Testis (tissue), 2 donors: ENCODE measurements at regions not wholly inside any gene's neighbourhood (a gene's known extent, or its start where the extent isn't known, plus 50 kb on each side); places are given as distances from the start of the nearest gene placed in this dataset.

ENCODE experiments used
- POLR2A ChIP-seq: fragments of 450-650 bp; IDR thresholded peaks from one replicate; pipeline ENCODE4 v1.6.1; 2017; ENCODE audit warnings: antibody characterized with exemption, mild to moderate bottlenecking, moderate library complexity
- TF ChIP-seq, protein P1 (sequence below), 3 experiments: fragments of 450-650 bp in 2 of 3; fragments of 200-600 bp in 1 of 3; sonication (generic) in 1 of 3; IDR thresholded peaks; one replicate each; pipeline ENCODE4 v1.5.1; 2016 to 2019; ENCODE audit warnings: antibody characterized with exemption in 3 of 3, mild to moderate bottlenecking in 2 of 3, moderate library complexity in 1 of 3

DNA sequence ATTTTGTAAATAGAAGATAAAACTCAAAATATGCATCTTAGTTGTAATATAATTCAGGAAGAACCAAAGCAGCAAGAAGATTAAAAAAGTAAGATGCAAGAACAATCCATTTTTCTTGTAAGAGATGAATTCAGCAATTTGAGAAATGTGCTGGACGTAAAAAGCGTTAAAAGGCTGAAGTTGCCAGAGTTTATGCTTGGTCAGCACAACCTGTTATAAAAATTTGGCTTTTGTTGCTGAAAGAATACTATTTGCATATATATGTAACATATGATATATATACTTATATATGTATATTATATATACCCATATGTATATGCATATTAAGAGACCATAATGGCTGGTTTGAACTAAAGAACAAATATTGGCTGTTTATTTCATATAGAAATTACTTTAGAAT, 449.6 kb upstream of the FAM241A start:
- TF ChIP-seq, protein P1, sequence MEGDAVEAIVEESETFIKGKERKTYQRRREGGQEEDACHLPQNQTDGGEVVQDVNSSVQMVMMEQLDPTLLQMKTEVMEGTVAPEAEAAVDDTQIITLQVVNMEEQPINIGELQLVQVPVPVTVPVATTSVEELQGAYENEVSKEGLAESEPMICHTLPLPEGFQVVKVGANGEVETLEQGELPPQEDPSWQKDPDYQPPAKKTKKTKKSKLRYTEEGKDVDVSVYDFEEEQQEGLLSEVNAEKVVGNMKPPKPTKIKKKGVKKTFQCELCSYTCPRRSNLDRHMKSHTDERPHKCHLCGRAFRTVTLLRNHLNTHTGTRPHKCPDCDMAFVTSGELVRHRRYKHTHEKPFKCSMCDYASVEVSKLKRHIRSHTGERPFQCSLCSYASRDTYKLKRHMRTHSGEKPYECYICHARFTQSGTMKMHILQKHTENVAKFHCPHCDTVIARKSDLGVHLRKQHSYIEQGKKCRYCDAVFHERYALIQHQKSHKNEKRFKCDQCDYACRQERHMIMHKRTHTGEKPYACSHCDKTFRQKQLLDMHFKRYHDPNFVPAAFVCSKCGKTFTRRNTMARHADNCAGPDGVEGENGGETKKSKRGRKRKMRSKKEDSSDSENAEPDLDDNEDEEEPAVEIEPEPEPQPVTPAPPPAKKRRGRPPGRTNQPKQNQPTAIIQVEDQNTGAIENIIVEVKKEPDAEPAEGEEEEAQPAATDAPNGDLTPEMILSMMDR (IDR thresholded peaks at IDR 0.05), result no peak
- no peak for TF ChIP-seq POLR2A
